ENCODE measurements at regions not wholly inside any gene's neighbourhood (a gene's known extent, or its start where the extent isn't known, plus 50 kb on each side); places are given as distances from the start of the nearest gene placed in this dataset.

GRCh38 chr3:73927203-73927570 lies 302.4 kb upstream of the PDZRN3 start:
- Mint-ChIP-seq H3K4me1 (ENCODE audit: low read depth) (no peaks in the 10 kb centered on the region), H3K9me3 (ENCODE audit: insufficient read depth) (peaks cover 4% of the 10 kb centered on the region), H3K27me3 (ENCODE audit: low read depth) (no peaks in the 10 kb centered on the region), H3K4me3 (no peak overlapping the region), H3K27ac (no peak overlapping the region), H3K36me3 (ENCODE audit: low read depth) (no peaks in the 10 kb centered on the region)
- ATAC-seq (no peak), DNase-seq (no peak)
- CTCF ChIA-PET, result no interaction called here
- POLR2A ChIA-PET, result no interaction called here

- no peak for ATAC-seq
- no peaks in the 10 kb centered on the region for H3K4me1 Mint-ChIP-seq (ENCODE audit: low read depth)
- H3K27me3 Mint-ChIP-seq (ENCODE audit: low read depth), result no peaks in the 10 kb centered on the region
- CTCF ChIA-PET, result no interaction called here
- H3K4me3 Mint-ChIP-seq, result no peak overlapping the region
- DNase-seq, result no peak
- H3K27ac Mint-ChIP-seq, result no peak overlapping the region
- peaks cover 4% of the 10 kb centered on the region for H3K9me3 Mint-ChIP-seq (ENCODE audit: insufficient read depth)
- H3K36me3 Mint-ChIP-seq (ENCODE audit: low read depth), result no peaks in the 10 kb centered on the region
- POLR2A ChIA-PET, result no interaction called here
These were observed 301.8 kb upstream of the PDZRN3 start for GRCh38 chr3:73926360-73927202.

DNA sequence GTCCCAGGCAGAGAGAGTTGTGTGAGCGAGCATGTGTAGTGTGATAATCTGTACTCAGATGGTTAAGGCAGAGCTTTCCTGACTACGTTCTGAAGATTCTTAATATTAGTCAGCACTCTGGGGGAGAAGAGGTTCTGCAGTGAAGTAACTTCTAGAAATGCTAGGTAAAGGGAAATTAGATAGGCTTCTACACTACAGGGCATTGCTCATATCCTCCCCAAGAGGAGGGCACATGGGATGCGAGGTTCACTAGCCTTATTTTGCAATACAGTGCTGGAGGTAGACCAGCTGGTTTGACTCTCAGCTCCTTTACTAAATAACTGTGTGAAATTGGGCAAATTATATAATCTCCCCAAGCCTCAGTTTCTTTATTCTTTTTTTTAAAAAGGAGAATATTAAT lies 300.3 kb upstream of the PDZRN3 start:
- Mint-ChIP-seq H3K9me3 (ENCODE audit: insufficient read depth) (peaks cover 3% of the 10 kb centered on the region), H3K27me3 (ENCODE audit: low read depth) (no peaks in the 10 kb centered on the region), H3K27ac (no peak overlapping the region), H3K36me3 (ENCODE audit: low read depth) (no peaks in the 10 kb centered on the region), H3K4me3 (no peak overlapping the region), H3K4me1 (ENCODE audit: low read depth) (no peaks in the 10 kb centered on the region)
- ChIA-PET POLR2A (no interaction called here), CTCF (no interaction called here)
- ATAC-seq (no peak), DNase-seq (no peak)

DNA sequence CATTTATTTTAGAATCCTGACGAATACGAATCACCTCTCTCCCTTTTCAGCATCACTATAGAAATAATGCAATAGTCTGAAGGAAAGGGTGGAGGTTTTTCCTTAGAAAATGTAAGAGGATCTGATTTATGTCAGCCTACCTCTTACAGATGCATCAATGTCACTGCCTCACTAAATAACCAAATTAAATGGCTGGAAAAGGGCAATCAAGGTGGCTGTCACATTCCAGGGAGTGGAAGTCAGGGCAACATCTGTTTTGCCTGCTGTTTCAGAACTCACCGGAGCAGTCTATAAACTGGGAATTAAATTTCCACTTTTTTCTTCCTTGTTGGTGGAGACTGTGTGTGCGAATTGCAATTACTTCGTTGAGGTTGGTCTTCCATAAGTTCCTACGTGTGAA lies 299.3 kb upstream of the PDZRN3 start:
- POLR2A ChIA-PET, result no interaction called here
- H3K36me3 Mint-ChIP-seq (ENCODE audit: low read depth), result no peaks in the 10 kb centered on the region
- H3K4me1 Mint-ChIP-seq (ENCODE audit: low read depth), result no peaks in the 10 kb centered on the region
- ATAC-seq, result no peak
- no peak overlapping the region for H3K27ac Mint-ChIP-seq
- CTCF ChIA-PET, result no interaction called here
- peaks cover 4% of the 10 kb centered on the region for H3K9me3 Mint-ChIP-seq (ENCODE audit: insufficient read depth)
- H3K4me3 Mint-ChIP-seq, result no peak overlapping the region
- DNase-seq, result no peak
- H3K27me3 Mint-ChIP-seq (ENCODE audit: low read depth), result no peaks in the 10 kb centered on the region

DNA sequence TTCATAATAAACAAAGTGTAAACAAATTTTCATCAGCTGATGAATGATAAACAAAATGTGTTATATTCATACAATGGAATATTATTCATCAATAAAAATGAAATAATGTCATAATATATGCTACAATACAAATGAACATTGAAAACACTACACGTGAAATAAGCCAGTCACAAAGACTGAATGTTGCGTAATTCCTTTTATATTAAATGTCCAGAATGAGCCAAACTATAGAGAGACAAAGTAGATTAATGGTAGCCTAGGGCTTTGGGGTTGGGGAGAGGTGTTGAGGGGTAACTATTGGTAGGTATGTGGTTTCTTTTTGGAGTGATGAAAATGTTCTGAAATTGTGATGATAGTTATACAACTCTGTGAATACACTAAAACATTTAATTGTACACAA lies 292.9 kb upstream of the PDZRN3 start:
- POLR2A ChIA-PET, result no interaction called here
- ATAC-seq (no peak), DNase-seq (no peak)
- H3K27ac Mint-ChIP-seq, result no peak overlapping the region
- H3K36me3 Mint-ChIP-seq (ENCODE audit: low read depth), result no peaks in the 10 kb centered on the region
- H3K4me1 Mint-ChIP-seq (ENCODE audit: low read depth), result no peaks in the 10 kb centered on the region
- no peaks in the 10 kb centered on the region for H3K27me3 Mint-ChIP-seq (ENCODE audit: low read depth)
- CTCF ChIA-PET, result no interaction called here
- no peak overlapping the region for H3K4me3 Mint-ChIP-seq
- peaks cover 5% of the 10 kb centered on the region for H3K9me3 Mint-ChIP-seq (ENCODE audit: insufficient read depth)

DNA sequence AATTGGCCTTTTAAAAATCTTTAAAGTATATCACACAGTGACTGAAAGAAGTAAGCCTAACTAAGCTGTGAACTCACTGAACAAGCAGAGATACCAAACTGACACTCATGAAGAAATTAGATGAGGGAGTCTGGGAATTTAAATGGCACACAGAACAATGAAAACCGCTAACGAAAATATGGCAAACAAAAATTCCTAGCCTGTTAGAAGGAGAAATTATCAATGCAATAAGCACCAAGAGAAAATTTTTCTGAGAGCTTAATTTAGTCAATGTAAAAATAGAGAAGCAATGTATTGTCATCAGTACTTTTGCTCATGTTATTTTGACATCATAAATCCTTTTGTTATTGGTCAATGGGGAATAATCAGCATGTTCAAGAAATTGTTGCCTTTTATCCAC lies 291.1 kb upstream of the PDZRN3 start:
- ATAC-seq, result no peak
- Mint-ChIP-seq H3K27me3 (ENCODE audit: low read depth) (no peaks in the 10 kb centered on the region), H3K27ac (no peak overlapping the region), H3K4me1 (ENCODE audit: low read depth) (no peaks in the 10 kb centered on the region), H3K9me3 (ENCODE audit: insufficient read depth) (peaks cover 5% of the 10 kb centered on the region), H3K36me3 (ENCODE audit: low read depth) (no peaks in the 10 kb centered on the region), H3K4me3 (no peak overlapping the region)
- CTCF ChIA-PET, result no interaction called here
- DNase-seq, result no peak
- POLR2A ChIA-PET, result no interaction called here

DNA sequence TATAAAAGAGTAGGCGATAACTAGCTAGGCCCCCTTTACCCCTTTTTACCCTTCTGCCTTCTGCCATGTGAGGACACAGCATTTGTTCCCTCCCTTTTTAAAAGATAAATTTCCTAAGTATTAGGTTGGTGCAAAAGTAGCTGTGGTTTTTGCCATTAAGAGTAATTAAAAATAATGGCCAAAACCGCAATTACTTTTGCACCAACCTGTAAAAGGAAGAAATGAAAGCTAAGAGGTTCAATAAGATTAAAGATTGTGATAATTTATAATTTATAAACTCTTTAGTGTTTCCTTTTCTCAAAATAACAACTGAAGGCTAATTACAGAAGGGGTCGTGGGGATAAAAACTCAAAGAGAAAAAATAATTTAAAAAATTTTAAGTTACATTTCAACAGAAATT lies 283.5 kb upstream of the PDZRN3 start:
- CTCF ChIA-PET, result no interaction called here
- H3K4me1 Mint-ChIP-seq (ENCODE audit: low read depth), result no peaks in the 10 kb centered on the region
- no peaks in the 10 kb centered on the region for H3K36me3 Mint-ChIP-seq (ENCODE audit: low read depth)
- H3K27ac Mint-ChIP-seq, result no peak overlapping the region
- DNase-seq, result no peak
- ATAC-seq, result no peak
- H3K9me3 Mint-ChIP-seq (ENCODE audit: insufficient read depth), result no peaks in the 10 kb centered on the region
- H3K27me3 Mint-ChIP-seq (ENCODE audit: low read depth), result no peaks in the 10 kb centered on the region
- H3K4me3 Mint-ChIP-seq, result no peak overlapping the region
- POLR2A ChIA-PET, result no interaction called here

GRCh38 chr3:73901686-73902085 lies 276.9 kb upstream of the PDZRN3 start:
- H3K27me3 Mint-ChIP-seq (ENCODE audit: low read depth), result no peaks in the 10 kb centered on the region
- H3K4me3 Mint-ChIP-seq, result no peak overlapping the region
- DNase-seq, result no peak
- ChIA-PET POLR2A (no interaction called here), CTCF (no interaction called here)
- no peaks in the 10 kb centered on the region for H3K9me3 Mint-ChIP-seq (ENCODE audit: insufficient read depth)
- no peaks in the 10 kb centered on the region for H3K36me3 Mint-ChIP-seq (ENCODE audit: low read depth)
- no peaks in the 10 kb centered on the region for H3K4me1 Mint-ChIP-seq (ENCODE audit: low read depth)
- ATAC-seq, result no peak
- H3K27ac Mint-ChIP-seq, result no peak overlapping the region

DNA sequence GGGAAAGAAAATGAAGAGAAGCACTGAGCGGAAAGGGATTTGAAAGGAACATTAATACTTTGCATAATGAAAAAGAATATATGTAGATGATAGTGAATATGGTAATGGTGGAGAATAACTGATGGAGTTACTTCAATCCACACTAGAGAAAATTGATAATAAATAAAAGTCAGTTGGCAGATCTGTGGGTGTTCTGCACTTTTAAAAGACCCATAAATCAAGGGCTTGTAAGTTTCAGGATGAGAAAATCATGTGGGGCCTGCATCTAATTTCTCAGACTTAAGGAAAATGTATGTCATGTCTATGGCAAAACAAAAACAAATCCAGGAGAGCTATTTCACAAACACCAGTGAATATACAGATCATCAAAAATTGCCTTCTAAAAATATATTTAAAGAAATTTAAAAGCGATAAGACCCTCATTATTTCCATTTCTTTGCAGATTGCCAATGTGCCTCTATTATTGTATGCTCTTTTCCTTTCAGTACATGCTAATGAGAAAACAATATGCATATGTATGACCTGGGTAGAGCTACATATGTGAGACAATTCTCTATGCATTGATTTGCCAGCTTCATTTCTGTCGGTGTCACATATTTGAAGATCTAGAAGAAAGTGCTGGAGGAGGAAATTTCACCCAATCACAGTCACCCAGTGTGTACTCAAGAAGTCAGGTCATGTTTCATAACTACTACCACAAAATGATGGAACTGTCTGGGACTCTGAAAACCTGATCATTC lies 269.9 kb upstream of the PDZRN3 start:
- no peak overlapping the region for H3K4me3 Mint-ChIP-seq
- H3K4me1 Mint-ChIP-seq (ENCODE audit: low read depth), result no peaks in the 10 kb centered on the region
- H3K36me3 Mint-ChIP-seq (ENCODE audit: low read depth), result no peaks in the 10 kb centered on the region
- POLR2A ChIA-PET, result no interaction called here
- no peak for ATAC-seq
- DNase-seq, result no peak
- no peaks in the 10 kb centered on the region for H3K9me3 Mint-ChIP-seq (ENCODE audit: insufficient read depth)
- H3K27ac Mint-ChIP-seq, result no peak overlapping the region
- CTCF ChIA-PET, result no interaction called here
- H3K27me3 Mint-ChIP-seq (ENCODE audit: low read depth), result no peaks in the 10 kb centered on the region

- no peak for ATAC-seq
- no peak overlapping the region for H3K4me3 Mint-ChIP-seq
- no peaks in the 10 kb centered on the region for H3K27me3 Mint-ChIP-seq (ENCODE audit: low read depth)
- H3K9me3 Mint-ChIP-seq (ENCODE audit: insufficient read depth), result no peaks in the 10 kb centered on the region
- ChIA-PET POLR2A (no interaction called here), CTCF (no interaction called here)
- H3K36me3 Mint-ChIP-seq (ENCODE audit: low read depth), result no peaks in the 10 kb centered on the region
- DNase-seq, result no peak
- H3K4me1 Mint-ChIP-seq (ENCODE audit: low read depth), result no peaks in the 10 kb centered on the region
- no peak overlapping the region for H3K27ac Mint-ChIP-seq
These were observed 268.3 kb upstream of the PDZRN3 start for GRCh38 chr3:73893089-73893488.

DNA sequence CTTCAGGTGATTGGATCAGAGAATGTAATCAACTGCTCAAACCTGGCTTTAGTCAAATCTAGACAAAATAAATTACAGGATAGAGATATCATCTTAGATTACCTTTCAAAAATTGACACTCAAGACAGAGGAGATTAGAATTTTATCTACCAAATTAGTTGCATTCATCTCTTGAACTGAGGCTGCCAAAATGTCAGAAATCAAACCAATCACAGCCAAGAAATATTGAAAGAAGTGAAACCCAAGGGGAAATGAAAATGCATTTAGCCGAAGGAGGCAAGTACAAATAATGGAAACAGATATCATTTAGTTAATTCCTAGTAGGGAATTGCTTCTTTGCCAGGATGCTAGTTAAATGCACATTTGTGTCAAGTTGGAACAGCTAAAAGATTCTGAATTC lies 261.1 kb upstream of the PDZRN3 start:
- Mint-ChIP-seq H3K4me3 (no peak overlapping the region), H3K4me1 (ENCODE audit: low read depth) (no peaks in the 10 kb centered on the region), H3K27me3 (ENCODE audit: low read depth) (no peaks in the 10 kb centered on the region), H3K27ac (no peak overlapping the region), H3K9me3 (ENCODE audit: insufficient read depth) (peaks cover 5% of the 10 kb centered on the region), H3K36me3 (ENCODE audit: low read depth) (no peaks in the 10 kb centered on the region)
- ChIA-PET POLR2A (no interaction called here), CTCF (no interaction called here)
- no peak for DNase-seq
- ATAC-seq, result no peak

GRCh38 chr3:73884361-73884760 lies 259.6 kb upstream of the PDZRN3 start:
- no peaks in the 10 kb centered on the region for H3K27me3 Mint-ChIP-seq (ENCODE audit: low read depth)
- peaks cover 5% of the 10 kb centered on the region for H3K9me3 Mint-ChIP-seq (ENCODE audit: insufficient read depth)
- DNase-seq (no peak), ATAC-seq (no peak)
- H3K4me1 Mint-ChIP-seq (ENCODE audit: low read depth), result no peaks in the 10 kb centered on the region
- no peaks in the 10 kb centered on the region for H3K36me3 Mint-ChIP-seq (ENCODE audit: low read depth)
- POLR2A ChIA-PET, result no interaction called here
- H3K4me3 Mint-ChIP-seq, result no peak overlapping the region
- no peak overlapping the region for H3K27ac Mint-ChIP-seq
- CTCF ChIA-PET, result no interaction called here

DNA sequence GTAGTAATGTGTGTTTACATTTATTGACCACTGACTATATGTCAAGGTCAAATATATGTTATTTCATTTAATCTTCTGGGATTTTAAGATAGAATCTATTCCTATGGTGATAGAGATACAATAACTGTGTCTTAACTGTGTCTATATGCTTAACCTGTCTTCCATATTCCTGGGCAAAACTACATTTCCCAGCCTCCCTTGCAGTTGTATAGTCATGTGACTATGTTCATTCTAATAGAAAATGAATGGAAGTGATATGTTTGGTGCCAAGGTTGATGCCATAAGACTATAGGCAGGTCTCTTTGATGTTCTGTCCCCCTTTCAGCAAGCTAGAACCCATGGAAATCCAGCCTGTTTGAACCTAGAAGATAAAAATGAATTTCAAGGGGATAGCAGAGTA lies 258.8 kb upstream of the PDZRN3 start:
- Mint-ChIP-seq H3K9me3 (ENCODE audit: insufficient read depth) (peaks cover 5% of the 10 kb centered on the region), H3K4me3 (no peak overlapping the region), H3K4me1 (ENCODE audit: low read depth) (no peaks in the 10 kb centered on the region), H3K27ac (no peak overlapping the region), H3K36me3 (ENCODE audit: low read depth) (no peaks in the 10 kb centered on the region), H3K27me3 (ENCODE audit: low read depth) (no peaks in the 10 kb centered on the region)
- CTCF ChIA-PET, result no interaction called here
- ATAC-seq, result no peak
- DNase-seq, result no peak
- POLR2A ChIA-PET, result no interaction called here
